ENCODE measurements at regions not wholly inside any gene's neighbourhood (a gene's known extent, or its start where the extent isn't known, plus 50 kb on each side); places are given as distances from the start of the nearest gene placed in this dataset.

GRCh38 chr2:118562144-118562543 is 285.3 kb downstream of the EN1 start:
- TF ChIP-seq, protein P1, sequence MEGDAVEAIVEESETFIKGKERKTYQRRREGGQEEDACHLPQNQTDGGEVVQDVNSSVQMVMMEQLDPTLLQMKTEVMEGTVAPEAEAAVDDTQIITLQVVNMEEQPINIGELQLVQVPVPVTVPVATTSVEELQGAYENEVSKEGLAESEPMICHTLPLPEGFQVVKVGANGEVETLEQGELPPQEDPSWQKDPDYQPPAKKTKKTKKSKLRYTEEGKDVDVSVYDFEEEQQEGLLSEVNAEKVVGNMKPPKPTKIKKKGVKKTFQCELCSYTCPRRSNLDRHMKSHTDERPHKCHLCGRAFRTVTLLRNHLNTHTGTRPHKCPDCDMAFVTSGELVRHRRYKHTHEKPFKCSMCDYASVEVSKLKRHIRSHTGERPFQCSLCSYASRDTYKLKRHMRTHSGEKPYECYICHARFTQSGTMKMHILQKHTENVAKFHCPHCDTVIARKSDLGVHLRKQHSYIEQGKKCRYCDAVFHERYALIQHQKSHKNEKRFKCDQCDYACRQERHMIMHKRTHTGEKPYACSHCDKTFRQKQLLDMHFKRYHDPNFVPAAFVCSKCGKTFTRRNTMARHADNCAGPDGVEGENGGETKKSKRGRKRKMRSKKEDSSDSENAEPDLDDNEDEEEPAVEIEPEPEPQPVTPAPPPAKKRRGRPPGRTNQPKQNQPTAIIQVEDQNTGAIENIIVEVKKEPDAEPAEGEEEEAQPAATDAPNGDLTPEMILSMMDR (IDR thresholded peaks at IDR 0.05; ENCODE audit: low read length, missing control alignments), result no peak
- no peak overlapping the region for H3K4me3 ChIP-seq (replicated peaks; ENCODE audit: low read depth, low read length)
- no peak for DNase-seq (ENCODE audit: low read depth)

DNA sequence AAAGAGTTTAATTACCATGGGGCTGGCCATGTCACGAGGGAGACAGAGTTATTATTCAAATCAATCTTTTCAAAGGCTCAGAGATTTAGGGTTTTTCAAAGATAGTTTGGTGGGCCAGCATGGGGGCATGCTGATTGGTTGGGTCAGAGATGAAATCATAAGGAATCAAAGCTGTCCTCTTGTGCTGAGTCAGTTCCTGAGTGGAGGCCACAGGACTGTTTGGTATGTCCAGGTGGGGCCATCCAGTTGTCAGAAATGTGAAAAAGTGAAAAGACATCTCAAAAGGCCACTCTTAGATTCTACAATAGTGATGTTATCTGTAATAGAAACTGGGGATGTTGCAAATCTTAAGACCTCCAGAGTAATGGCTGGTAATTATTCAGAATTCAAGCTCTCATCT is 288.6 kb downstream of the EN1 start:
- H3K4me3 ChIP-seq (replicated peaks; ENCODE audit: low read depth, low read length), result no peak overlapping the region
- no peak for DNase-seq (ENCODE audit: low read depth)
- TF ChIP-seq, protein P1 (IDR thresholded peaks at IDR 0.05; ENCODE audit: low read length, missing control alignments), result no peak

DNA sequence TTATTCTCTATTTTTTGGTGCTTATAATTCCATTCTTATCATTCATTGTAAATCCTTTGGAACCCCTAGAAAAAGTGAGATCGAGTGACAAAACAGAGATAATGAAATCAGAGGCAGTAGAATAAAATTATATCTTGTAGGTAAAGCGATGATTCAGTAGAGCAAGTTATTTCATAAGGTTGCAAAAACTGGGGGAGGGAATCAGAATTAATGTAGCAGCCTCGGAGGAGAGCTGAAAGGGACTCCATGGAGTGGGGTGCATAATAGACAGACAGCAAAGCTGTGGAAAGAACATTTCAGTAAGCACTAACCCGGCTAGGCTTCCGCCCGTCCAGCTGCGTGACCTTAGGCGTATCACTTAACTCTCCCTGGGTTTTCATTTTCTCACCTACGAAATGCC is 289.7 kb downstream of the EN1 start:
- no peak for DNase-seq (ENCODE audit: low read depth)
- H3K4me3 ChIP-seq (replicated peaks; ENCODE audit: low read depth, low read length), result no peak overlapping the region
- TF ChIP-seq, protein P1 (IDR thresholded peaks at IDR 0.05; ENCODE audit: low read length, missing control alignments), result no peak

DNA sequence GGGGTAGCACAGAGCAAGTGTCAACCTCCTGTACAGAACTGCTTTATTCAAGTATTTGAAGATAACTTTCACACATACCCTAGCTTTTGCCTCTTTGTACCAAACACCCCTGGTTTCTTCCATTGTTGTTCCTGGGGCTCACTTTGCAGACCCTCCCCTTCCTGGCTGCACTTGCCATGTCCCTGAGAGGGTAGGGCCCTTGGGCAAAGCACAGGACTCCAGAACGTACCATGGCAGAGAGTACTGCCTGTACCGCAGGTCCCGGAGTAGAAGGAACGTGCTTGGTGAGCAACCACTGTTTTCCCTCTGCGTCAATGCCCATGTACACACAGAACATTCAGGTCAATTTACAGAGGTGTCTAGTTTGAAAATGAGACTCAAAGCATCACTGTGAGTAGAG is 290.4 kb downstream of the EN1 start:
- no peak for DNase-seq (ENCODE audit: low read depth)
- no peak overlapping the region for H3K4me3 ChIP-seq (replicated peaks; ENCODE audit: low read depth, low read length)
- TF ChIP-seq, protein P1 (IDR thresholded peaks at IDR 0.05; ENCODE audit: low read length, missing control alignments), result no peak

- no peak overlapping the region for H3K4me3 ChIP-seq (replicated peaks; ENCODE audit: low read depth, low read length)
- TF ChIP-seq, protein P1 (IDR thresholded peaks at IDR 0.05; ENCODE audit: low read length, missing control alignments), result peak; percentile 24
- peak; percentile 4 for DNase-seq (ENCODE audit: low read depth)
Measured at GRCh38 chr2:118554616-118555015, 292.8 kb downstream of the EN1 start.

DNA sequence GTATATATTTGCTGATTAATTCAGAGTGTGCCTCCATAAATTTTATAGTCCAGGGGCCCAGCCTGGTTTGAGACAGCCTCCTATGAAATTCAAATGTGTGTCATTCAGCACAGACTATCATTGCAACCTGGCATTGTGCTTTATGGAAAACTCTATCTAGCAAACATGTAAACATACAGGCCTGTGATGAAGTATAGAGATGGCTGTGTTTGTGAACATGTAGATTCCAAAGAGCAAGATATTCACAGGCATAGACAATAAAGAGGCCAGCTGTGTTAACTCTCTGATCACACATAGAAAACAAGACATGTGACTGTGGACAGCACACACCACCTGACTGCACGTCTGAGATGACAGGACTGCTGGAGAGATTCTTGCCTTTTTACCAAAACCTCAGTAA is 297.9 kb downstream of the EN1 start:
- no peak overlapping the region for H3K4me3 ChIP-seq (replicated peaks; ENCODE audit: low read depth, low read length)
- TF ChIP-seq, protein P1 (IDR thresholded peaks at IDR 0.05; ENCODE audit: low read length, missing control alignments), result no peak
- no peak for DNase-seq (ENCODE audit: low read depth)

DNA sequence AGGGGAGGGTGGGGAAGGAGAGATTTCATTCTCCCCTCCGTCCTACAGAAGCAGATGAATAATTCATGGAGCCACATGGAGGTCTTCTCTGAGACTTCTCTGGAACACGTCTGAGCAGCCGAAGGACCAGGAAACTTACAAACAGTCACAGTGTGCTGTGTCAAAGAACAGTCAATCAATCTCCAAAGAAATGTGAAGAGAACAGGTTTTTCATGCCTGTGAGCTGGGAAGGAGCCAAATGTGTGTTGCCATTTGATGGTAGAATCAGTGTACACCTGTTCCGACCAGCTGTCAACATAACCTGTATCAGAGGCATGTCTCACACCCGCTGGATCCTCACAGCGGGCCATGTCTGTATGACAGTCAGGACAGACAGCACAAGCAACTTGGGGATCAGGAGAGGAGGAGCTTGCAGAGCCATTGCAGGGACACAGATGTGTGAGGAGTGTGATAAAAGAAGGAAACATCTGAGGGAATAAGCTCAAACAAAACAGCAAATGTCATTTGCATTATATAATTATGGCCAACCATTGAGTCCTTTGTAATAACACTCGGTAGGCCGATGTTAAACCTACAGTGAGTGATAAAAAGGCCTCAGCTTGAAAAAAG is 298.5 kb downstream of the EN1 start:
- TF ChIP-seq, protein P1 (IDR thresholded peaks at IDR 0.05; ENCODE audit: low read length, missing control alignments), result no peak
- DNase-seq (ENCODE audit: low read depth), result no peak

More for the DNA sequence above, 298.5 kb downstream of the EN1 start:
- H3K4me3 ChIP-seq (replicated peaks; ENCODE audit: low read depth, low read length), result no peak overlapping the region

Data from fibroblast of pulmonary artery (primary cell).